ENCODE measurements at regions not wholly inside any gene's neighbourhood (a gene's known extent, or its start where the extent isn't known, plus 50 kb on each side); places are given as distances from the start of the nearest gene placed in this dataset.
"Not testable (repeated sequence)": the region's sequence is repeated elsewhere in the genome, so short reads cannot be mapped to it uniquely, and the experiment has no call there.

- FAIRE-seq: not testable (repeated sequence)
Observed at GRCh38 chr2:40712197-40712894, 260.5 kb upstream of the SLC8A1 start.

- no peak for FAIRE-seq
Observed at GRCh38 chr2:40716879-40717278, 265.0 kb upstream of the SLC8A1 start.

GRCh38 chr2:40719414-40719813, 267.5 kb upstream of the SLC8A1 start:
- no peak for FAIRE-seq

DNA sequence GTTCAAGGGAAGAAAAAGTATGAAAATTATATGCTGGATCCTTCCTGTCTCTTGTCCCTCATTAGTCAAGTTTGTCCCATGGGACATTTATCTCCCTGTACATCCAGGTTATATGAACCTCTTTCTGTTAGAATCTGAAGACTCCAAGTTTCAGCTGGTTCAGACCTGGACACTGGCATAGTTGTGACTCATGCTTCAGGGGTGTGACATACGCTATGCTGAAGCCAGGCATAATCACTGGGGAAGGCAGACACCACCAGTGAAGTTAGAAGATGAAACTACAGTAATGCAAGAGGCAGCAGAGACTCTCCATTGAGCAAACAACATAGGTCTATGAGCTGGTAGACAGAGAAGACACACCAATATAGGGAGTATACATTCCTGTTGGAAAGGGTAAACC, 269.7 kb upstream of the SLC8A1 start:
- no peak for FAIRE-seq

GRCh38 chr2:40723194-40723593, 271.3 kb upstream of the SLC8A1 start:
- FAIRE-seq: peak; percentile 42

DNA sequence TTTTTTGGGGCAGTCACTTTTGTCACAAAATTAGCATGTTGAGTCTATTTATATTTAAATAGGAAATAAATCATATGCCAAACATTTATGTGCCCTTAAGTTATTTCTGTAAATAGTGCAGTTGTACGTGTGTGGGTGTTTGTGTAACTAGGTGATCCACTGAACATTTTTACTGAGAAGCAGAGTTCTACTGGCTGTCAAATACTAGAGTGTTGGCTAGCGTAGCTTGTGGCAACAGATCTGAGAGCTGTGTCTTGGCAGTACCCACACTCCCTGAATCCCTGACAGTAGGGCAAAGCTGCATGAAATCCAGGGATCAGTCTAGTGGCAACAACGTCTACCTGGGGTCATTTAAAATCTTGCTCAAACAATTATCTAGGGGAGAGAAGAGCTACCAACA, 273.1 kb upstream of the SLC8A1 start:
- no peak for FAIRE-seq

DNA sequence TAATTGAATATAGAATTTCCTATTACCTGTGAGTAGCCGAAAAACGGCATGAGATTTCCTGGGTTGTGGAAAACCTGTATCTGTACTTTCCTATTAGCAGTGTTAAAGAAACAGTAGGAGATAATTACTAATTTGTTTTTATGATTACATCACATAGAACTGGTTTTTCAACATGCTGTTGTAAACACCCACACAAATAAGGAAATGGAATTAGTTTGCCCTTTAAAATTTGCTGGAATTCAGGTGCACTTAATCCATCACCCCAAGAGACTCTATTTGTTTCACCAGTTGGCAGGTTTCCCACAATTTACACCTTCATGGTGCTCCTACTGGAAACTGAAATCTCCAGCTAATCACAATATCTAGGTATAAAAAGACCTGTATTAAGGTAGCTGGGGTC, 274.1 kb upstream of the SLC8A1 start:
- FAIRE-seq: no peak

GRCh38 chr2:40734797-40735196, 282.9 kb upstream of the SLC8A1 start:
- no peak for FAIRE-seq

DNA sequence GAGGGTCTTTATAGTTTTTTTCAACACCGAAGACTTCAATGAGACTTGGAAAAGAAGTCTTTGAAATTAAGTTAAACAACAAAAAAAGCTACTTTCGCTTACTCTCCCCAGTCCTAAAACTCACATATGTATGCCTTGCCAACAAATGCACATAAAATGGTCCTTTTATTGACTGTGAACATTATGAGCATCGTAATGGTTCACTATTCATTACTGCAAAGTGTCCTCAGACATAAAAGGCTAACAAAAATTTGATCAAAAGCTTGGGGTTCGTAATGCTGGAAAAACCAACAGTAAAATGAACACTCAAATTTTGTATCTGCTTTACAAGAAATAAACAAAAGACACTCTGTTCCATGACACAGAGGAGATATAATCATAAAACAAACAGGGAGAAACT, 285.3 kb upstream of the SLC8A1 start:
- FAIRE-seq: peak; percentile 39

- FAIRE-seq: no peak
Observed at GRCh38 chr2:40740419-40740818, 288.5 kb upstream of the SLC8A1 start.

GRCh38 chr2:40741532-40741931, 289.6 kb upstream of the SLC8A1 start:
- no peak for FAIRE-seq

DNA sequence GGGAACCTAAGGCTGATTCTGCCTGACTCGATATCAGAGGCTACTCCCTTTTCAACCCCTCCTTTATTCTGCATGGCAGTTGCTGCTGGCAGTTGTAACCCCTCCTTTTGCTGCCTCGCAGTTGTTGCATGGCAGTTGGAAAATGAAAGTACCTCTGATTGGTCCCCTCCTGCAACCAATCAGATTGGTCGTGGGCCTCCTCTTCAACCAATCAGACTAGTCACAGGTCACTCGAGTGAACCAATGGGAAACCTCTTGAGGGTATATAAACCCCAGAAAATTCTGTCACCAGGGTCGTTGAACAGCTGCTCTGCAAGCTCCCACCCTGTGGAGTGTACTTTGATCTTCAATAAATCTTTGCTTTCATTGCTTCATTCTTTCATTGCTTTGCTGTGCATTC, 294.3 kb upstream of the SLC8A1 start:
- no peak for FAIRE-seq

DNA sequence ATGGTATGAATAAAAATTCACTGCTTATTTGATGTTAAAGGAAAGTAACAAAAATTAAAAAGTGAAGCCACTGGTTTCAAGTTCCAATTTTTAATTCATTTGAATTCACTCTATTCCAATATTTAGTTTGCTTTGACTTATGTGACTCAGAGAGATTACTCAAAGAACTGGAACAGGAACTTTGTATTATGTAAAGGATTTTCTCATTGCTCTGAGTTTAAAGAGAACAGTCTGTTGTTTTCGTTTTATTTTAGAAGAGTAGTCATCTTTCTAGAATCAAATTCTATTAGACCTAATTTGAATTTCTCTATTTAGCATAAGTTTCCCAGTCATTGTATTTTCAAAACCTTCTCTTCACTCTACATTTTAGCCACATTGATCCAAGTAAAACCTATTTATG, 300.1 kb upstream of the SLC8A1 start:
- FAIRE-seq: peak; percentile 53

- no peak for FAIRE-seq
Observed at GRCh38 chr2:40752796-40753195, 300.9 kb upstream of the SLC8A1 start.

- no peak for FAIRE-seq
Observed at GRCh38 chr2:40754912-40755311, 303.0 kb upstream of the SLC8A1 start.

DNA sequence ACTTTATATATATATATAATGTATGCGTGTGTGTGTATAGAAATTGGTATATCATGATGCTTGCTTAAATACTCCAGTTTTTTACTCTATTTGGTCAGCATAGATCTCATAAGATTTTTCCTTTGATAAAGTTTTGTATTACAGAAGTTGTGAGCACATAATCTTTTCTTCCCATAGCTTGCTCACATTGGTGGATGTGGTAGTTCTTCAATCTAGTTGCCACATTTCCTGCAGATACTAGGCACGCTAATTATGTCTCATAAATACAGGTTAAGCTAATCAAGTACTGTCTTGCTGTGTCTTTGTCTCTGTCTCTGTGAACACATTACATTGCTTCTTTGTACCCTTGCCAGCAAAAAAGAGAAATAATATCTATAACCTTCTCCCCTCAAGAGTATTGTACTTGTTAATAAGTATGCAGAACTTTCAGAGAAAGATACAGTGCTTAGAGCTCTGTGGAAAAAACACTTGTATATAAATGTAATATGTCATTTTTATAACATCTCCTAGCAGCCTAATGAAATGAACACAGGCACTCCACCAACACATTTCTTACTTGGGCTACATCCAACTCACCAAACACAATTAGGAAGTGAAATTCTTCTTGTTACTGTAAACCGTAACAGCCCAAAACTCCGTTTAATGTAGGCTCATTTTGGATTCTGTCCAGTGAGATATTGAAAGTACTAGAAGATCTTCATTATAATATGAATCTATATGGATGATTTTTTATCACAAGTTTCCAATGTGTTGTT, 306.7 kb upstream of the SLC8A1 start:
- peak; percentile 37 for FAIRE-seq

DNA sequence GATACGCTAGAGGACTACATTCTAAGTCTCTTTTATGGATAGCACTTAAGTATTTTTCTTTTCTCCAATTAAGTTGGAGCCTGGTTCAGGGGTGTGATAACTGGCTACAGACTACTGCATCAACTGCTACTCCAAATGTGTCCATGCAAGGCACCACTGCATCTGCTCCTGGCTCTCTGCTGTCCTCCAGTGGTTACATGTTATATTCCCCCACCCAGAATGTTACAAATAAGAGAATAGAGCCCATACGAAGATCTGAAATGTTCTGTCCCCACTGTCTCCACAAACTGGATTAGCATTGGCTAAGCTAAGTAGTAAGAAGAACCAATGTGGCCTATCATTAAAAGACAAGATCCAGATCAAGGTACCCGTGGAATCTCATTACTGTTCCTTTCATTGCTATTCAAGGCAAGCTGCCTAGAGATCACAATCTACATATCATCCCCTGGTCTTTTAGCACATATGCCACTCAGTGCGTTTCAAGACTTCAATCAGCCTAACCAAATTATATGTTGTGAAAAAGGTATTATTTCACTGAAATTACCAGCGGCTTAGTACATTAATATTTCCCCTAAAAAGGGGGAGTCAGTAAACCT, 308.3 kb upstream of the SLC8A1 start:
- peak; percentile 90 for FAIRE-seq

GRCh38 chr2:40773291-40773690, 321.4 kb upstream of the SLC8A1 start:
- no peak for FAIRE-seq

GRCh38 chr2:40783704-40784103, 331.8 kb upstream of the SLC8A1 start:
- no peak for FAIRE-seq

GRCh38 chr2:40786636-40787035, 334.7 kb upstream of the SLC8A1 start:
- FAIRE-seq: no peak

DNA sequence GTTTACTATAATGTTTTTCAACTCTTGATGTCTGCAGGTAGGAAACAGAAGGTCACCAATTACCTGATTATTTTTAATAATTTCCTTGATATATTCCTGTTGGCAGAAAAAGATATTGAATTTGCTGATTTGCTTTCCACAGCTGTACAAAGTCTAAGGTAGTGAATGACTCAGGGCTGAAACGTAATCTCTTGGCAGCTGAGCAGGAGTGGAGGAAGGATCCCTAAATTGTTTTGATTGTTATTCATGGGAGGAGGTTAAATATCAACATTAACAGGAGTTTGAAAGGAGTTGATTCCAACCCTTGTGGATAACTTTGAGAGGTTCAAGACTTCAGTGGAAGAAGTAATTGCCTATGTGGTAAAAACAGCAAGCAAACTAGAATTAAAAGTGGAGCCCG, 345.2 kb upstream of the SLC8A1 start:
- no peak for FAIRE-seq

- FAIRE-seq: no peak
Observed at GRCh38 chr2:40803900-40804299, 352.0 kb upstream of the SLC8A1 start.

DNA sequence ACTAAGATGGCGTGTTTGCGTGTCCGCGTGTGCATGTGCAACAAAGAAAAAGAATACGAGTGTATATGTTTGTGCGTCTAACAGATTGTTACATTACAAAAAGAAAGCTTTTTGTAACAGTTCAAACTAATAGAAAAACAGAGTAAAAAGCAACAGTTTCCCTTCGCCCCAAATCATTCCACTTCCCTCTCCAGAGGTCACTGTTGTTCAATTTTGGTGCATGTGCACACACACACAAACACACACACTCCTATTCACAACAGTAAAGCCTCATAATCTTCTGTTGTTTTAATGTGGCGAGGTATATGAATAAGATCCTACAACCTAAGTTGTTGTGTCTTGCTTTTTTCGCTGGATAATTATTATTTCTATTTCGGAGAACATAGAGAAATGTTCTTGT, 357.3 kb upstream of the SLC8A1 start:
- no peak for FAIRE-seq

- FAIRE-seq: no peak
Observed at GRCh38 chr2:40814616-40815015, 362.7 kb upstream of the SLC8A1 start.
